SK-N-MC (cell line): ENCODE measurements at regions not wholly inside any gene's neighbourhood (a gene's known extent, or its start where the extent isn't known, plus 50 kb on each side); places are given as distances from the start of the nearest gene placed in this dataset.

Experiments
- EZH2 ChIP-seq: fragments of 200-600 bp; sonication (generic); IDR thresholded peaks from one replicate; pipeline ENCODE4 v1.6.1; 2017; ENCODE audit warnings: antibody characterized with exemption
- FOXP2 ChIP-seq: optimal IDR thresholded peaks from 2 replicates; pipeline ENCODE3; 2011; ENCODE audit warnings: mild to moderate bottlenecking, moderate library complexity; ENCODE audit not compliant: insufficient read depth; ENCODE audit errors: extremely low read length, control extremely low read depth
- POLR2AphosphoS5 ChIP-seq: IDR thresholded peaks from 2 replicates; pipeline ENCODE4 v1.6.1; 2012; ENCODE audit warnings: mild to moderate bottlenecking, low read depth, low read length, borderline replicate concordance

DNA sequence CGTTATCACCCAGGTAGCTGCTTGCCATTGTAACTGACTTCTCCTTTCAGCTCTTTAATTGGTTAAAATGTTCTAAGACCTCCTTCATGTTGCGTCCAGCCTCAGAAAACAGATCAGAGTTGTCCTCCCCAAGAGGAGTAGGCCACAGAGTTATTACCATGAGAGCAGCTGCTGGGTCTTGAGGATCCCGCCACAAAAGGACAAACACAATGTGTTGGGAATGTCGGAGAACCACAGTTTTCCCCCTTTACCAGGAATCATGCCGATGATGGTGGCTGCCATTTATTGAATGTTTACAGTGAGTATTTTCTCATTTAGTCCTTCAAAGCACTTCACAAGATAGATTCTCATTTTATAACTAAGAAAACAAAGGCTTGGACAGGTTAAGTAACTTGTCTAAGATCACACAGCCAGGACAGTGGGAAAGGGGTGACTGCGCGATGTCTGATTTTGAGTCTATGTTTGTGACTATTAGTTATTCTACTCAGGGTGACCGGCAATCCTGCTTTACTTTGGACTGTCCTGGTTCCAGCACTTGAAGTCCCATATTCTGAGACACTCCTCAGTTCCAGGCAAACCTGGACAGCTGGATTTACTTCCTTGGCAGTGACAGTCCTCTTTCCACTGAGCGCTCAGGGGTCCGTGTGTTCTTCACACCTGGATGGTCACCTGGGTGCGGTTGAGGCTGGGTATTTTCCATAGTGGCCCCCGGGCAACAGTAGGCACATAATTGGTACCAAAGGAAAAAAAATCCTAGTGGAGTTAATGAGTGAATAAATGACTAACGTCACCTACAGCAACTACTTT, 93.6 kb downstream of the LIPG start:
- TF ChIP-seq EZH2 = no peak
- TF ChIP-seq POLR2AphosphoS5 = no peak
- no peak for TF ChIP-seq FOXP2
